Ishikawa (cell line): ENCODE measurements at regions not wholly inside any gene's neighbourhood (a gene's known extent, or its start where the extent isn't known, plus 50 kb on each side); places are given as distances from the start of the nearest gene placed in this dataset.

Experiments
- CEBPB ChIP-seq: IDR thresholded peaks from 2 replicates; pipeline ENCODE4 v1.6.1; 2012
- CREB1 ChIP-seq: IDR thresholded peaks from 2 replicates; pipeline ENCODE4 v1.6.1; 2012; ENCODE audit warnings: low read depth
- EGR1 ChIP-seq: IDR thresholded peaks from 2 replicates; pipeline ENCODE4 v1.6.1; 2012
- EP300 ChIP-seq: IDR thresholded peaks from 2 replicates; pipeline ENCODE4 v1.6.1; 2012; ENCODE audit warnings: borderline replicate concordance
- FOXM1 ChIP-seq: IDR thresholded peaks from 2 replicates; pipeline ENCODE4 v1.6.1; 2012; ENCODE audit warnings: low read depth, borderline replicate concordance
- MAX ChIP-seq: IDR thresholded peaks from 2 replicates; pipeline ENCODE4 v1.6.1; 2012
- NFIC ChIP-seq: IDR thresholded peaks from 2 replicates; pipeline ENCODE4 v1.6.1; 2012
- RAD21 ChIP-seq: IDR thresholded peaks from 2 replicates; pipeline ENCODE4 v1.6.1; 2012; ENCODE audit warnings: low read depth
- REST ChIP-seq: IDR thresholded peaks from 2 replicates; pipeline ENCODE4 v1.6.1; 2012; ENCODE audit warnings: low read depth, mild to moderate bottlenecking
- TAF1 ChIP-seq: IDR thresholded peaks from 2 replicates; pipeline ENCODE4 v1.6.1; 2012; ENCODE audit warnings: low read depth, mild to moderate bottlenecking
- TCF12 ChIP-seq: IDR thresholded peaks from 2 replicates; pipeline ENCODE4 v1.6.1; 2012; ENCODE audit warnings: low read depth
- TEAD4 ChIP-seq: IDR thresholded peaks from 2 replicates; pipeline ENCODE4 v1.6.1; 2012
- USF1 ChIP-seq: IDR thresholded peaks from 2 replicates; pipeline ENCODE4 v1.6.1; 2012
- YY1 ChIP-seq: IDR thresholded peaks from 2 replicates; pipeline ENCODE4 v1.6.1; 2012; ENCODE audit warnings: low read depth
- ZBTB7A ChIP-seq: IDR thresholded peaks from 2 replicates; pipeline ENCODE4 v1.6.1; 2012; ENCODE audit warnings: low read depth

DNA sequence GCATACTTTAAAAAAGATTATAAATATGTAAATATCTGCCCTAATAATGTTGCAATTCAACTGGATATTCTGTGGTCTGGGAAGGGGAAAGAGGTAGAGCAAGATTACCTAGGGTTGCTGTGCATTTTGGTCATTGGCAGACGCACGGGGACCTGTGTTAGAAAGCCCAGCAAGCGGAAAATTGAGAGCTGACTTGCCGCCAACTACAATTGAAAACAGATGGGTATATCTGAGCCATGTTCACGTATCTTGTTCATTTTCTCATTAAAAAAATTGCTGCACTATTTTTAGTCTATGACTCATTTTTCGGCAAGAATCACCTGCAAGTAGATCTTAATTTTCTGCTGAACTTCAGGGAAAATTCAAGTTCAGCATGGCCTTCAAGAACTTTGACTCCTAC, 308.5 kb upstream of the TMTC4 start:
- no peak for TF ChIP-seq REST
- no peak for TF ChIP-seq CREB1
- TF ChIP-seq FOXM1: no peak
- no peak for TF ChIP-seq CEBPB
- no peak for TF ChIP-seq ZBTB7A
- TF ChIP-seq EGR1: no peak
- no peak for TF ChIP-seq USF1
- no peak for TF ChIP-seq EP300
- no peak for TF ChIP-seq TEAD4
- no peak for TF ChIP-seq NFIC
- no peak for TF ChIP-seq RAD21
- TF ChIP-seq TAF1: no peak
- TF ChIP-seq YY1: no peak
- no peak for TF ChIP-seq TCF12
- no peak for TF ChIP-seq MAX

GRCh38 chr13:100980171-100980570, 305.6 kb upstream of the TMTC4 start:
- TF ChIP-seq MAX (no peak), TEAD4 (no peak)

DNA sequence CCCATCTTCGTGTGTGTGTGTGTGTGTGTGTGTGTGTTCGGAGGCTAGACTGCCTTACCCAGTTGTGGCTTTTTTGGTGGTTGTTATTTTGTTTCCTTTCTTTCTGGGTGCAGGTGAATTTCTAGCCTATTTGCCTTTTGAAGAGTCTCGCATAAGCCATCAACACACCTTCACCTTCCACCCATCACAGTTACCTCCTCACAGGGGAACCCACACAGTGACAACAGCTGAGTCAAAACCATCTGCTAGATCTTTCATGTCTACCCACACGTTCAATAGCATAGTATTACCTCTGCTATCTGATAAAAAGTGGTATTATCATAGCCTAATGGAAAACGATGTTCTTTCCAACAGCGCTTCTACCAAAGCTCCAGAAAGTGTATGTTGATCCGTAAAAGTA, 303.2 kb upstream of the TMTC4 start:
- TF ChIP-seq EP300 (no peak), RAD21 (no peak), TCF12 (no peak), EGR1 (no peak), ZBTB7A (no peak), REST (no peak), NFIC (no peak), YY1 (no peak), MAX (no peak), FOXM1 (no peak), TEAD4 (no peak), TAF1 (no peak), CREB1 (no peak), CEBPB (no peak), USF1 (no peak)

- no peak for TF ChIP-seq ZBTB7A
- no peak for TF ChIP-seq REST
- TF ChIP-seq RAD21: no peak
These were observed 302.4 kb upstream of the TMTC4 start for GRCh38 chr13:100976993-100977392.

DNA sequence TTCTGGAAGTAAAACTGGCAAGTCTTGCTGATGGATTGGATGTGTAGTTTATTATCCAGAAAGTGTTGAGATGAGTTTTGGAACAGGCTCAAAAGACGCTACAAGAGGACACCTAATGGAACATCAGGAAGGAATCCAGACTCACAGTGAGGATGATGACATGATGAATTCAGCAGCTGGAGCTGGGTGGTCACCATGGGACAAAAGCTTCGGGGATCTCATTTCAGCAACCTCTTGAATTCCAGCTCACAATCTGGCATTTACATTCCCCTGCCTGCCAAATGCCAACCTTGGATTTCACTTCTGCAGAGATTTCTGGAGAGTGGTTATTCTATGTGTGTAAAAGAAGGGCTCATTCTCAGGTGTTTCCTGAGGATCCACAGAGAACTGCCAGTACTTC, 288.0 kb upstream of the TMTC4 start:
- TF ChIP-seq TAF1: no peak
- TF ChIP-seq FOXM1: no peak
- no peak for TF ChIP-seq USF1
- TF ChIP-seq CEBPB: no peak
- TF ChIP-seq MAX: no peak
- no peak for TF ChIP-seq RAD21
- TF ChIP-seq YY1: no peak
- TF ChIP-seq REST: no peak
- no peak for TF ChIP-seq TCF12
- no peak for TF ChIP-seq NFIC
- no peak for TF ChIP-seq EGR1
- no peak for TF ChIP-seq EP300
- no peak for TF ChIP-seq CREB1
- no peak for TF ChIP-seq TEAD4
- no peak for TF ChIP-seq ZBTB7A
